ENCODE measurements at regions not wholly inside any gene's neighbourhood (a gene's known extent, or its start where the extent isn't known, plus 50 kb on each side); places are given as distances from the start of the nearest gene placed in this dataset.
"Not testable (repeated sequence)": the region's sequence is repeated elsewhere in the genome, so short reads cannot be mapped to it uniquely, and the experiment has no call there.

DNA sequence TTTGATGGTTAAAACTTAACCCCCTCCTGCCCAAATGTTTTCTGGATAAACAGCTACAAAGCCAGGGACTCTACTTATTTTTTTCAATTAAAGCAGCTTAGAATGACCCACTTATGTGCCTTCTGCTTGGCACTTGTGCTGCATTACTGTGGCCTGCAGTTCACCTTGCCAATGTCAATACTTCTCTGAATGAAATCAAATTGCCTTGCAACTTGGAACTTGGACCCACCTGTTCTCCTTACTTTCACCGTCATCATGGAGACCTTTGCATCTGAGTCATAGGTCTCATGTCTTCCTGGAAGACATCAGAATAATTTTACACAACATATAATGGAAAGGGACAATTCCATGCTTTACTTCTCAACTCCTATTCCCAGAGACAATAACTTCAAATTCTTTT, 92.1 kb upstream of the FHL2 start:
- no peak for DNase-seq

DNA sequence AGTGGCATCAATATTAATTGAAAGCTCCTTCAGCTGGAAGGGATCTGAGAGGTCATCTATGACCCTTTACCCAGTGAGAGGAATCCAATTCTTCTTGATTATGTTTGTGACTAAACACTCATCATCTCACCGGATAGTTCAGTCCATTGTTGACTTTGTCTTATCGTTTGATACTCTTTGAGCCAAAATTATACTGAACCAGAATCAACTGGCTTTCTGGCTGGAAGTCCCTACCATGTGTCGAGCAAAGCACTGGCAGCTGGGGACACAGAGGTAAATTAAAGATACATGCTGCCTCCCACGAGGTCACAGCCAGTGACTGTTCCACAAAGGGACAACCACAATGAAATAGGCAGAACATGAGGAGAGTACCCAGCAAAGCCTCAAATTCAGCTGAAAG, 91.4 kb upstream of the FHL2 start:
- DNase-seq, result no peak

DNA sequence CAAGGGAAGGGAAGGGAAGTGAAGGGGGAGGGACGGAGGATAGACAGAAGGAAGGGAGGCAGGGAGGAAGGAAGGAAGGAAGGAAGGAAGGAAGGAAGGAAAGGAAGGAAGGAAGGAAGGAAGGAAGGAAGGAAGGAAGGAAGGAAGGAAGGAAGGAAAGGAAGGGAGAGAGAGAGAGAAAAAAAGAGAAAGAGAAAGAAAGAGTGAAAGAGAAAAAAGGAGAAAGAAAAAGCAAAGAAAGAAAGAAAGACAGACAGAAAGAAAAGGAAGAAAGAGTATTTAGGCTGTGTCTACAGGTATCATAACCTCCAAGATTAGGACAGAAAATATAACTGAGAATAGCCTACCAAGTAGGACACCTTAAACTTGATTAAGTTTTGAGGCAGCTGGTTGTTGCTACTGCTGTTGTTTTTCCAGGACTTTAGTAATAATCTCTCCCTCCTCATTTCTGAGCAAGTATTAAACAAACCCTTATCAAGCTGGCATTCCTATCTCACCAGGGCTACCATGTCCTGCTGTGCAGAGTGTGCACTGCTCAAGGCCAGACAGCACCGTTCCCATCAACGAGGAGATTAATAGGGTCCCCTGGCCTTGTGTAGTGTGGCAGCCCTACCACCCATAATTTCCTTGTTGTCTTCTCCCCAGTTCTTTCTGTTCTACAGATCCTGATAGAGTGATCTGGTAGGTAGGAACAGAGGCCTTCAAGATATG, 90.5 kb upstream of the FHL2 start:
- DNase-seq, result no peak

DNA sequence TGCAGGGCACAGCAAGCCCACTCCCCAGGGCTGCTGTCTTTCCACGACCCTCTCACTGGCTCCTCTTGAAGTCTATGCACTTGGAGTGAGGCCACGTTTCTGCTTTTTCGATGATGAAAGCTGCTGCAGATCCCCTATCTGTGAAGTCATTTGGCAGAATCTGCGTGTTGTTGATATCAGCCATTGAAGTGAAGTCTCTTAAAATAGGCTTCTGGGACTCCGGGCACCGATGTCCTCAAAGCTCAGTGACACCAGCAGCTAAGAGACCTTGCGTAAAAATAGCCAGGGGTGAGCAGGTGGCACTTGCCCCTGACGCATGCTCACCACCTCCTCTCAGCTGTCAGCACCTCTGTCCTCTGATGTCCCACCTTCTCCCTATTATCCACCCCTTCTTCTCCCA, 89.4 kb upstream of the FHL2 start:
- no peak for DNase-seq

DNA sequence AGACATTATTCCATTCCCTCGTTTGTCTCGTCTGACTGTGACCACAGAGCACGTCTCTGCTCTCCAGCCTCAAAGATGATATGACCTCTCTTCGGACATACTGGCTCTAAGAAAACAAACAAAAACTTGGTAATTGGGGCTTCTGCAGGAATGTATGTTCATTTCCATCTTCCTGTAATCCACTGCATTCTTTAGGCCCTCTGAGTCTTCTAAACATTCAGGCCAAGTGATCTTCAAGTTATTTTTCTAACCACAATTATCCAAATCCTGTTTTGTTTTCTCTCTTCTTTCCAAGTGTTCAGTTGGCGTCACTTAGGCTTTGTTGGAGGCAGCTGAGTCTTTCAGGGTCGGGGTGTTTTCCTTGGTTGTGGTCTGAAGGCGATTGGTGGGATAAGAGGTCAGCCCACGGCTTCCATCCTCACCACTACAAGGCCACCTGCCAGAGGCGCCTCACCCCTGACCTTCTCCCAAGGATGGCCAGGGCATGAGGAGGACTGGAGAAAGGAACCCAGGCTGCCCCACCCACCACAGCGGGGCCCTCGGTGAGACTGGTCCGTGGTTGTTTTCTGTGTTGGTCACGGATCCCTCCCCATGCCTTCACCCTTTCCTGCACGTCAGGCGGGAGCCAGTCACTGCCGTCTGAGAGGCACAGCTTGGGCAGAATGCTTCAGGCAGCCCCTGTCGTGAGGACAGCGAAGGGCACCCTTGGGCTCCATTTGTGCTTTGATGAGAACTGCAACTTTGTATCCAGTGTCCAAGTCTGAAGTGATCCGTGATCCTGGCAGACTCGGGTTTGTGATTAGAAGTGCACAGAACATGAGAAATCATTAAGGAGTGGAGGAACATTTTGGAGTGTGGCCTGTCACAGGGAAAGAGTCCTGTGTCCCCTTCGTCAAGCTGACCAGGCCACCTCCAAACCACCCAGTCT, 88.6 kb upstream of the FHL2 start:
- no peak for DNase-seq

DNA sequence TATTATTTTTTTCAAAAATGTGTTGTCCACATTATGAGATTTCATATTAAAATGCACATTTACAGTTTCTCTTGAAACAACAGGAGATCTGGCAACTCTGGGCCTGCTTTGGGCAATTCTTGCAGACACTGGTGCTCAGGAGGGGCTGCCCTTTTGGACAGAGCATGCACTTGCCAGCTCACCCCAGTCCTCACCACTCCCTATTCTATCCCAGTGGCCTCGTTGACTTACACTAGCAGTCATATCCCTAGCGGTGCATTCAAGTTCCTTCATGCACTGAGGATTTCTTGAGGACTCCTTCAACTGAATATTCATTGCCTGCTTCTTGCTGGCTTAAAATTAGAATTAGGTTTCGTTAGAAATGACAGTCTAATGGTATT, 87.9 kb upstream of the FHL2 start:
- DNase-seq, result no peak

DNA sequence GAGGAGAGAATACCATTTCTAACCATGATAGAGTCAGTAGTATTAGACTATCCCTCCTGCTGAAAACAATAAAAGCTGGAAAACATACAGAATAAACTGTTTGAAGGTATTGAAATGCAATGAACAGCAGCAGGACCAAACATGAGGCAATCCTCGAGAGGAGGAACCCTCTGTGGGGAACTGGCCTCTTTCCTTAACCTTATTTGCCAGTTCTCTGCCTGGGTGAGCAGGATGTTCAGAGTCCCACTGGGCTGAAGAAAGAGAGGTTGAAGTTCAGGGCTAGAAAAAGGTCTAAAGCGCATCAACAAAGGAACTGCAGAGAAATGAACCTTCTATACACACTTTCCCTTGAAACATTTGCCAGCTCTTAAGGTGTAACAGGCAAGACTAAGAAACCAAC, 79.8 kb upstream of the FHL2 start:
- no peak for DNase-seq

DNA sequence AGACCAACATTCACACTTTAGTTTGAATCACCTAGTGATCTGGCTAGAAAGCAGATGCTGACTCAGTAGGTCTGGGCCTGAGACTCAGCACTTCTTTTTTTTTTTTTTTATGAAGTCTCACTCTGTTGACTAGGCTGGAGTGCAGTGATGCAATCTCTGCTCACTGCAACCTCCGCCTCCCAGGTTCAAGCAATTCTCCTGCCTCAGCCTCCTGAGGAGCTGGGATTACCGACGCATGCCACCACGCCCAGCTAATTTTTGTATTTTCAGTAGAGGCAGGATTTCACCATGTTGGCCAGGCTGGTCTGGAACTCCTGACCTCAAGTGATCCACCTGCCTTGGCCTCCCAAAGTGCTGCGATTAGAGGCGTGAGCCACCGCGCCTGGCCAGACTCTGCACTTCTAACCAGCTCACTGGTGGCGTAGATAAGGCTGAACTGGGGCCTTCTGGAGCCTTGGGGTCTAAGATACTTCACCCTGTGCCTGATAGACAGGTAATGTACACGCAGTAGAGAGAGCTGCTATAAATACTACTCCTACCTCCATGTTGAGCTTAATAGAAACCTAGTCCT, 78.3 kb upstream of the FHL2 start:
- not testable (repeated sequence) for DNase-seq

DNA sequence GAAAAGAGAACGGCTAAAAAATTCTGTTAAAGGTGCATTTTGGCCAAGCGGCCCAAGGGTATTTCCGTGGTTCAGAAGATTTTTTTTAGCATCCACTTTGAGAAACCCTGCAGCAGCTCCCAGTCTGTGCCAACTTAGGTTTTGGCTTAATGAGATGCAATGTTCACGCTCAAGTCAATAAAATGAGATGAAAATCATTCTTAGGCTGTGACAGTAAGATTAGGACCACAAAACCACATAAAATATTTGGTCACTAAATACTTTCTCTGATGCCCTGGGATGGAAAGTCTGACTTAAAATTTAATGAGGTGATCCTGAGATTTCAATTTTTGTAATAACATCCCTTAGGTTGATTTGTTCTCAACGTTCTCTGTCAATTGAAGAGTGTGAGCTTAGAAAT, 74.2 kb upstream of the FHL2 start:
- no peak for DNase-seq

DNA sequence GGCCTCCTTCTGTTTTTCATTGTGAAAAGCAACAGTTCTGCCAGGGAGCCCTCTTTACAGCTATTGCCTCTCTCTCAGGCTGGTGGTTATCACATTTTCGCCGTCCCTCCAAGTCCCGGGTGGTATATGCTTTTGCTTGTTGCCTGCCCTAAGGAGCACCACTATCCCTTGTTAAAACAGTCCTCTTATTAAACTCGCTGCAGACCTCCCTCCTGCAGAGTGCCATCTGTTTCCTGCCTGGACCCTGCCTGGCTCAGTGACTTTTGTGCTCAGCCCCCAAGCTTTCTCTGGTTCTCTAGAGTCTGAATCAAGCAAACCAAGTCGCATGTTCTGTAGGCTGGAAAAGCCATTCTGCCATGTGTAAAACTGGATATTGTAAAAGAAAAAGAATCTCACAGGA, 72.1 kb upstream of the FHL2 start:
- DNase-seq, result no peak

DNA sequence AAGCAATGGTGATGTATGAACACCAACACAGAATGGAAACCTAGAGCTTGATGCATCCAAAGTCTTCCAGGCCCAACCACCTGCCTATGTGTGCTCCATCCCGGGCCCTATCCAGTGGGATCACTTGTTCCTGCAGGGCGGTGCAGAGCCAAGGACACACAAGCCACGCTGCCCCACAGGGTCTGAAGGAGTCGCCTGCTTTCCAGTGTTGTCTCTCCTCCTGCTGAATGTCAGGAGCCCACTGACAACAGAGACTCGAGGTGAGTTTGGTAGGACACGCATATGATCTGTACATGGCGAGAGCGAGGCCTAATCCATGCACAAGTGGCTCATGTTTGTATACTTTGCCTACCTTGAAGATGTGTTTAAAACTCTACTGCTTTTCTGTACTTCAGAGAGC, 70.9 kb upstream of the FHL2 start:
- DNase-seq, result no peak

DNA sequence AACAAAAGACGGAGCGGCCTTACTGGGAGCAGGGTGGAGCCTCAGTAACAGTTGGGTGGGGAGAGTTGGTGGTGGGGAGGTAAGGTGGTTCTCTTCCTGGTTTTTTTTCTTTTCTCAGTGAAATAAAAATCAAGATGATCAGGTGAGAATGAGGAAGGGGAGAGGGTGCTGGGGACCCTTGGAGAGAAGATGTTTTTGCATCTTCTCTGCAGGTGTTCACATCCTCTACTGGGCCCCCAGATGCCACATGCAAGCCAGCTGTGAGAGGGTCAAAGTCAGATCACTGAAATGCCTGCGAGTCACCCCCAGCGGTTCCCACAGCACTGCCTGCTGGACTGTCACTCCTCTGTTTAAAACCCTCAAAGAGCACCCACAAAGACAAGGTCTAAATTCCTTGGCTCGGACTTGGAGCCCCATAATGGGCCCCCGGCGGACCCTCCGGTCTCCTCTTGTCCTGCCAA, 69.8 kb upstream of the FHL2 start:
- no peak for DNase-seq

DNA sequence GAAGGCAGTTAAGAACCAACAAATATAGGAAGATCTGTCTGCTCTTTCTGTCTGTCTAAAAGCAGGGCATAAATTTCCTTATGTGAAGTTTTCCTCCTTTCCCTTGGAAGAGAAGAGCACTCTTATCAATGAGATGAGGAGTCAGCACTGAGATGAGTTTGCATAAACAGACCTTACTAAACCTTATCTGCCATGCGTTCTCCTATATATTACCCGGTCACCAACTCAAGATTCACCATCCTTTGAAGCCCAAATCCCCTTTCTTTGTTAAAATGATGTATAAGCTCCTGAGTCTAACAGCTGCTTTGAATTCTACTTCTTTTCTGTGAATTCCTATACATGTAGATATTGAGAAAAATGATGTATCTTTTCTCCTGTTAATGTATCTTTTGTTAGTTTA, 65.5 kb upstream of the FHL2 start:
- no peak for DNase-seq

DNA sequence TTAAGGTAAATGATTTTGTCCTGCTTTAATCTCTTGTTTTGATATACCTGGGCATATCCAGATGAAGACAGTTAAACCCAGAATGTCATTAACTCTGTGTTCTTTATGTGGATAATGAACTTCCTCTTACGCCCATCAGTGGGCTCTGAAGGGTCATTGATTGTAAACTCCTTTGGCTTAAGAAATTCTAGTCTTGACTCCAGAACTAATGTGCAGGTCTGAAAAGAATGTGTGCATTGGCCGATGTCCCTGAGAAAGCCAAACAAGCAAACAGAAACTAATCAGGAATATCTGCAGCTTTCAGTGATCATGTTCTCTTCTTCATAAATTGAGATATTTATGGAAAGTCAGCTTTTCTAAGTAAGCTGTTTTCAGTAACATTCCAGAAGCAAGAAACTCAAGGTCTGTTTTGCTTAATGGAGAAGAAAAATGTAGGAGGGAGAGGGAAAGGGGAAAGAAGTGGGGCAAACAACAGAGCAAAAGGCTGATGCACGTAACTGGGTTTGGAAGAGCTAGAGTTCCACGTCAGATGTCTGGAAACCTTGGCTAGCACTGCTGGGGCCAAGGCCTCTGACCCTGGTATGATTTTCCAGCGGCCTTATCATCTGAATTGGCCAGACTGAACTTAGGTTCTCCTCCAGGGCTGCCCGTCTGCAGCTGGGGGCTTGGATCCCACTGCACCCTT, 61.3 kb upstream of the FHL2 start:
- no peak for DNase-seq

DNA sequence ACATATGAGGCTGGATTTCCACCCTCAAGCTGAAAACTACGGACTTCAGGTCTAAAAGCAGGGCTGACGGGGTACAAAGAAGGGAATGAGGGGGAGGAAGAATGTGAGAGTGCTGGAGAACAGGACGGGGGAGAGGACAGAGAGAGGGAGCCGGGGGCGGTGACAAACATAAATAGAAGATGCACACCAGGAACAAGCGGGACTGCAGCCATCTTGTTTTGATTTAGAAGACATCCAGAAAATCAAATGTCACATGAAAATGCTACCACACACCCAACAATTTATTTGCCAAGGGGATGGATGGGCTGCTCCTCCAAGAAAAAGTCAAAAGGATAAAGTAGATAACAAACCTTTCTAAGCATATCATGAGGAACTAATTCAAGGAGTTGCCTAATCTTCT, 59.2 kb upstream of the FHL2 start:
- DNase-seq, result no peak

DNA sequence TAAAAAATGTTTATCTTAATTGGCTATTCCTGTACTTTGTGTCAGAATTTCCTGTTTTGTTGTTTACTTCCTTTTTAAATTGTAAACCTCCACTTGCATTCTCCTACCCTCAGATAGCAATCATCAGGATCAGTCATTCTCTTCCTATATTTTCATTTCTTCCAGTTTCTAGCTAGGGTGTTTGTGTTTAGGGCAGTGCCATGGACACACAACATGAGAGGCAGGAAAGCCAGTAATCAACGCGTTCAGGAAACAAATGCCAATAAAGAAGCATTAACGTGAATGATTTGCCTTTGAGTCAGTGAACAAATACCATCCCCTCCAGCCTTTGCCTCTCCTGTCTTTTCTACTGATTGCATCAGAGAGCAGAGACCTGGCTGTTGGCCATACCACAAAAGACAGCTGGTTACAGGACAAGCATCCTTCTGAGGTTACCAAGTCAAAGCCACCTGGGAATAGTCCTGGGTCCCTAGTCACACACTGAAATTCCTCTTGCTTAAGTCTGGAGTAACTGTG, 56.7 kb upstream of the FHL2 start:
- no peak for DNase-seq

DNA sequence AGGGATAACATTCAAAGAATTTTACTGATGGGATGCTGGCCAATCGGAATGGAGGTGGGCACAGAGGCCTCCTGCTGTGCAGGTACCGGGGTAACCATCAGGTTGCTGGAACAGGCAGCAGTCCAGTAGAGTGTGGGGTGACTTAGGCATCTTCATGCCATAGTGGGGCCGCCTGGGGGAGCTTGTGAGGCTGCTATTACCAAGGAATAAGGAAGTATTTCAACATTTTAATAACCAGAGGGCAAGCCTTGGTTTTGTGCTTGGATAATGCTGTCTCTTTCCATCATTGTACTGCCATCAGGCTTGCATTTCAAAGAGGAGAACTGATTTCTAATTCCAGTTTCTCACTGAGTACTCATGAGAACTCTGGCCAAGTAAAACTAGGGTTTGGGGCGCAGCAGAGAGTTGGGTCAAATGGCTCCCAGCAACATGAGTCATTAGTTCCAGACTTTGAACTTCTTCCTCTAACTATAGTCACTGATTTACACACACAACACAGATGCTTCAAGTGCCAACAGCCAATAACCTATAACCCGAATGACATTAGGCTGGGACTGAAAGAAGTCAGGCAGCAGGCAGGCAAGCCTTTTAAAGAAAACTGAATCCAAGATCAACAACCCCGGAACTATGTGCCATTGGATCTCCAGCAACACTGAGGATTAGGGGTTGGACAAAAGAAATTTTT, 56.1 kb upstream of the FHL2 start:
- no peak for DNase-seq

DNA sequence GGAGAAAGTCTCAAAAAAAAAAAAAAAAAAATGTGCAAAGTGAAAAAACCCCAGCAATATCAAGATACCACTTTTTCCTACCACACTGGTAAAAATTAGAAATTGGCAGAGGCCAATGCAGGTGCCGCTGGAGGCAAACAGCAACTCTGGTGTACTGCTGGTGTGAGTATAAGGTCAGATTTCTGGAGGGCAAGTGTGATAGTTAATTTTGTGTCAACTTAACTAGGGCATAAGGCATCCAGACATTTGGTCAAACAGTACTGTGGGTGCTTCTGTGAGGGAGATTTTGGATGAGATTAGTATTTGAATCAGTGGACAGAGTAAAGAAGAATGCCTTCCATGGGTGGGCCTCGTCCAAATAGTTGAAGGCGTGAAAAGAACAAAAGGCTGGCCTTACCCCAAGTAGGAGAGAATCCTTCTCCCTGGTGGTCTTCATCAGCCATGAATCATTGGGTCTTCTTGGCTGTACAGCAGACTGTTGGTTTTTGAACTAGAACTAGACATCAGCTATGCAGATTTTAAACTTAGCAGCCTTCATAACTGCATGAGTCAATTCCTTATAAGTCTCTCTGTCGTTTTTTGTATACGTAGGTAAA, 52.8 kb upstream of the FHL2 start:
- no peak for DNase-seq

DNA sequence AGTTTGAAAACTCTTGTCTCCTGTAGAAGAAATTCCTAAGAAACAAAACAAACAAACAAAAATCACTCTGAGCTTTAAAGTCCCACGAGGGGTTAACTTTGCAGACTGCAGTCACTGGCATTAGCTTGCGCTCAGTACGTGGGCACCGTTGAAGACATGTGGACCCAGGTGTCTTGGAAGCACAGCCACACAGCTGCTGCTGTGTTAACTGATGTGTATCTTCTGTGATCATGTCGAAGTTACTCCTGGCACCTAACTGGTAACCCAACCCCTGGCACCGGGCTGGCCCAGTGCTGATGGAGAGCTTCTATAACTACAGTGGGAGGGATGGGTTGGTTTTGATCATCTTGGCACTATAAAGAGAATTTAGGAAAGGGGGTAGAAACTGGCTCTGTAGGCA, 51.6 kb upstream of the FHL2 start:
- no peak for DNase-seq

DNA sequence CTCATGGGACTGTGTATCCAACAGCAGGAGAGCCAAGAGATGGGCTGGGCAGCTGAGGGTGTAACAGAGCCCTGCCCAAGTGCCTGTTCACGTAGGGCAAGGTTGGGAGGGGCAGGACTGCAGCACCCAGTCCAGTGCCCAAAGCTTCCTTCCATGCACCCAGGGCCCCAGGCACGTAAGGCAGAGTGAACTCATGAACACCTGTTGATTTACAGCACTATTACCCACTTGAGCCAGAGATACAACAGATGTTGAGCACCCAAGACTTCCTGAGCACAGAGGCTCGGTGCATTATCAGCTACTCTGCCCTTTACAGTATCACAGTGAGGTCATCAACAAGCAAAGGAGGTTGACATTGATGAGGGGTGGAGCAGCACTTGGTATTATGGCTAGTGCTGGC, 50.2 kb upstream of the FHL2 start:
- DNase-seq, result no peak
